NCI-H1694 treated with DMSO at 0.1 percent for 48 hours (cell line): ENCODE measurements at regions not wholly inside any gene's neighbourhood (a gene's known extent, or its start where the extent isn't known, plus 50 kb on each side); places are given as distances from the start of the nearest gene placed in this dataset.
A peak's percentile ranks its signal among the peaks of the same experiment; 100 is the strongest.

Experiments used
- DNase-seq: peaks from one replicate; lab custom pipeline; 2025; lab: John Stamatoyannopoulos, UW

DNA sequence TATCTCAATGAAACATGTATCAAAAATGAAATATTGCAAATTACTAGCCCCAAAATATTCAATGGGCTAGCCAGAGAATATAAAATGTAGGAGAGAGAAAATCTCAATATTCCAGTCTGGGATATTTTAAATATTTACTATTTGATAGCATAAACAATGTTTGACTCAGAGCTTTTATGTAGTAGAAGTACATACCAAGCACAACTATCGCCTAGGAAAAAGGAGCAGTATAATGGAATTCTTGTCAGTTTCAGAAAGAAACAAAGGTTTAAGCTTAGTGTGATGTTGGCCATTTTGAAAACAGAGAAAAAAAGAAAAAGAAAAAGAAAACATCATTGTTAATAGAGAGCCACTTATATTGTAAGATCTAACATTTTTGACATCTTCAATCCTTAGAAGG lies 1961.9 kb upstream of the CELF4 start:
- DNase-seq: no peak

GRCh38 chr18:39524370-39524769 lies 1958.8 kb upstream of the CELF4 start:
- DNase-seq: no peak

- DNase-seq: no peak
Observed at GRCh38 chr18:39523281-39523680, 1957.7 kb upstream of the CELF4 start.

DNA sequence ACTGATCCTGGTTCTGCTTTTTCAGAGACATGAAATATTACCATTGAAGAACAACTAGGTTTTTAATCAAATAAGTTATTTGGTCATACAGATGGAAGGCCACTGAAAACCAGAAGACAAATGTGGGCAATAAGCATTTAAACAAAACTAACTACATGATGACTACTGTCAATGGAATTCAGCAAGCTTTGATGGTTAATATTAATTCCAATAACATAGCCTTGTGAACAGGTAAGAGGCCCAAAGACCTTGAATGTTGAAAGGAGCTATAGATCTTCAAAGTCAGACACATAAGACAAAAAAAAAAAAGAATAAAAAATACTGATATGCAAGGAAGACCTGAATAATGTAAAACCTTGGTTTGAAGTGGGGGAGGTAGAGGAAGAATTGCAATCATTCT lies 1955.6 kb upstream of the CELF4 start:
- DNase-seq: no peak

DNA sequence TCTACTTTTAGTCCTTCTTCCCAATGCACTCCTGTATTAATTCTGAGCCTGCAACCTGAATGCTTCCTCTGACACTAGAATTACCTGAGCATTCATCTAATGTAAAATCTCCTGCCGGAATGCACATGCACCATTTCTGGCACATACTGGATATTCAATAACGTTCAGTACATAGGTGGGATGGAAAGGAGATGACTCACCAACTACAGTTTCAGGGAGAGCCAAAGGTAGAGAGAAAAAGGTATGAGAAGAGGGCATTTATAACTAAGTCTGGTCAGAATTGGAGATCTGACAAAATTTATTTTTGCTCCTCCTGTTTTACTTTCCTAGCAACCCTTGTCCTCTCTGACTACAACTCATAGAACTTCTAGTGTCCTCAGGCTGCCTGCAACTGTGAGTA lies 1954.1 kb upstream of the CELF4 start:
- DNase-seq: no peak

GRCh38 chr18:39515299-39515698 lies 1949.7 kb upstream of the CELF4 start:
- DNase-seq: no peak

DNA sequence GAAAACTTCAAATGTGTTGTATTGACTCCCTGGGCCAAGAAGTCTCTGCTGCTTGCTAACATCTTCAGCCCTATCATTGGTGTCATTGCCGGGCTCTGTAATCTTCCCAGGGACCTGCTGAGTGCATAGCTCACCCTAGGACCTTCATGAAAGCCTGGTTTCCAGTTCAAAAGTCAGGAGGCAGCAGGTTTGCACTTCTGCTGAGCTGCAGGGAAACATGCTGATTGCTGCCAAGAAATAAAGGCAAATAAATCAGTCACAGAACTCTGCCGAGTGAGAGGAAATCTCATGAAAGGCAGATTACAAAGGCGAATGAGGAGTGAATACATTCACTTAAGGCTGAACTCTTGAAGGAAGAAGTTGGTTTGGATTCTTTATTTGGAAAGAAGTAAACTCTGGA lies 1947.6 kb upstream of the CELF4 start:
- no peak for DNase-seq

- no peak for DNase-seq
Observed at GRCh38 chr18:39506581-39507330, 1941.2 kb upstream of the CELF4 start.

GRCh38 chr18:39500306-39500705 lies 1934.7 kb upstream of the CELF4 start:
- no peak for DNase-seq

- DNase-seq: no peak
Observed at GRCh38 chr18:39497821-39498220, 1932.2 kb upstream of the CELF4 start.

- DNase-seq: no peak
Observed at GRCh38 chr18:39496986-39497385, 1931.4 kb upstream of the CELF4 start.

GRCh38 chr18:39494211-39494896 lies 1928.8 kb upstream of the CELF4 start:
- DNase-seq: no peak

GRCh38 chr18:39491408-39491807 lies 1925.8 kb upstream of the CELF4 start:
- no peak for DNase-seq

DNA sequence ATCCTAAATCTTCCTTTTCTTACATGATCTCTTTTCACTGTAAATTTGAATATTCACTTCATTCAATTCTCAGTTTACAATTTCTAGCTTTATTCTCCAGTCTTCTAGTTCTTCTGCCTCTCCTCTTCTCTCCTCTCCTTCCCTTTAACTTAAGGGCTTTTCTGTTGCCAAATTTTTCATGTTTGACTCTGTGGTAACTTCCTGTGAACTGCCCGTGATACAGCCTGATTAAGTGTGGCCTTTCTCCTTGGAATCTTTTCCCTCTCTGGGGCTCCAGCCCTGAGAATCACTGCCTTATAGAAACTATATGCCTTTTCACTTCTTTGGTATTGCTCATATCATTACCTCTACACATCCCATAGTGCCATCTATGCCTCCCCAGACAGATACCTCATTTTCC lies 1923.8 kb upstream of the CELF4 start:
- DNase-seq: no peak

- DNase-seq: no peak
Observed at GRCh38 chr18:39487932-39488331, 1922.3 kb upstream of the CELF4 start.

DNA sequence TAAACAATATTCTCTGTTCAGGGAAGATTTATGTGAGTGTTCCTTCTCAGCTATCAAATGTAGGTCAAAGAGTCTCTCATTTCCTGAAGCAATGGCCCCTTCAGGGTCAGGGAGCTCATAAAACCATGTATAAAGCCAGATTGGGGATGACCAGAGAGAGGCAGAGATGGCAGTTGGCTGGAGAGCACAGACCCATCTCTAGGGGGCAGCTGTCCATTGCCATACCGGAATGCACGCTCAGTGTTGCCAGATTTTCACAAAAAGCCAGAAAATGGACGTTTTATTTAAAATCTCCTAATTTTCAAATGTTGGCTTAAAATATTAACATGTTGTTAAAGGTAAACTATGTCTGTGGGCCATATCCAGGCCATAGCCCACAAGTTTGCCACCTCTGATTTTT lies 1920.7 kb upstream of the CELF4 start:
- no peak for DNase-seq

DNA sequence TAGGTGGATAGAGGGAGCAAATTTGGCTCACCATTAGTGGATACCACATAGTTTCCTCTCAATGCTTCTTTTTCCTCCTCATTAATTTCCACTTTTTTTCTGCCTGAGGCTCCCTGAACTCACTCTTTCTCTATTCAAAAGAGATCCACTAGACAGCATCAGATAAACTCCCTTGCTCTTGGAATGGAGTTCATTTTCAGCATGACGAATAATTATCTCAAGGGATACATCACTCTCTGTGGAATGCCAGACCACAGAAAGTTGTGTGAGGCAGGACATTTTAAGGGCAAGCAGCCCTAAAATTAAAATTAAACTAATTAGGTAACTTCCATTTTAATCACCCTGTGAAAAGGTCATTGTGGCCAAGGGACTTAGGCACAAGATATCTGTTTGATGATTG lies 1920.1 kb upstream of the CELF4 start:
- DNase-seq: no peak

- no peak for DNase-seq
Observed at GRCh38 chr18:39481281-39481680, 1915.7 kb upstream of the CELF4 start.

DNA sequence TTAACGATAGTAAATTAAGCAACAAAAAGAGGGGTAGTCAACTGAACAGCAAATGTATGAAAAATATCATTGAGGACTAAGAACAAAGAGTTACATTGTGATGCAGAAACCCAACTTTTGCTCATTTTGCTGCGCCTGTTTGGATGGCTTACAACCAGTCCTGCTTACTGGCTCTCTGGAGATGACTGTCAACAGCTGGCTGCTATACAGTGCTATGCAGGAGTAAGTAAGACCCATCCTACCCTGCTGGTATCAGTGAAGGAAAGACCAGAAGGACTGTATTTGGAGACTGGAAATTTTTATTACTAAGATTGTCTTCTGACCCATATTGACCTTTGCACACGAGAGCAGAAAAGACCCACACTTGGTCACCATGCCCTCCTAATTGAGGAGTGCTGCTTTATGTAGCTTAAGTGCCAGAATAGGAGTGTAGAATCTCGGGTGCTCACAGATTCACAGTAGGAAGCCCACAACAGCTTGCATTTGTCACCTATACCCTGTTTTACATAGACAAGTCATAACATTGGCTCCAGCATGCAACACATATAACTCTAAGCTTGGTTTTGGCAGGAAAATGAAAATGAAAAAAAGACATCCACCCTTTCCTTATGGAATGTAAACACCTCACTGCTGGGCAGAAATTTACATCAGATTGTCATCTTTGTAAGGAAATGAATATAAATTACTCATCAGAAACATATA lies 1915.0 kb upstream of the CELF4 start:
- peak; percentile 24 for DNase-seq

GRCh38 chr18:39464006-39464405 lies 1898.4 kb upstream of the CELF4 start:
- DNase-seq: no peak

- no peak for DNase-seq
Observed at GRCh38 chr18:39462436-39462835, 1896.8 kb upstream of the CELF4 start.

DNA sequence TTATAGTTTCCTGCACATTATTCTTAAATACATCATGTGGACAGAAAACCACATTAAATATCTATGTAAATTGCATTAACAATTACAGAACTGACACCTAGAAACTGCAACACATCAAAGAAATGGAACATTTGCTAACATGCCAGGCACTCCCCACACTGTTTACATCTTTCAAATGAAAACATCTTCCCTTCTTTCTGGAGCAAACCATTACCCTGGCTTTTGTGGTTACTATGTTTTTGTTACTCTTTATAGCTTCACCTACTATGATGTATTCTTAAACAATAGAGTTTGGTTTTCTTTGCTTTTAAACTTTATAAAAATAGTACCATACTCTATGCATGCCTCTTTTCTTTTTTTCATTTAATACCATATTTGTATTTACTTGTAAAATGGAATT lies 1894.5 kb upstream of the CELF4 start:
- DNase-seq: no peak

DNA sequence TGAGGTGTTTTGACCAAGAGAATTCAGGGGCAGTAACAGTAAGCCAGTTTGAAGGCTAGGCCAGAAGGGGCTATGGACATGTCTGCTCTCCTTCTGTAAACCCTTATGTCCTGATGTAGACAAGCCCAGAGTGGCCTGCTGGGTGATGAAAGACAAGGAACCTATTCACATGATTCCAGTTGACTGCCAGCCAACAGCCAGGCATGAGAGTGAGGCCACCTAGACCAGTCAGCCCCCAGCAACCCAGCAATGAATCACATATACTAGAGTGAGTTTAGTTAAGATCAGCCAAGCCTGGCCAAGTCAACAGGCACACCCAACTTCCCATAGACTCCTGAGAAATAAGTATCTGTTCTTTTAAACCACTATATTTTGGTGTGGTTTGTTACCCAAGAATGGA lies 1889.7 kb upstream of the CELF4 start:
- no peak for DNase-seq
